WTC11 (cell line): ENCODE measurements at regions not wholly inside any gene's neighbourhood (a gene's known extent, or its start where the extent isn't known, plus 50 kb on each side); places are given as distances from the start of the nearest gene placed in this dataset.
A peak's percentile ranks its signal among the peaks of the same experiment; 100 is the strongest.

Experiments
- ATAC-seq: fragments of 200-7000 bp; cut with Tn5 transposase; 2 replicates; pipeline ENCODE4 v1.10.0; 2021; ENCODE audit warnings: mild to moderate bottlenecking, moderate library complexity
- CTCF ChIA-PET: fragments of 300-600 bp; sonication (Branson Sonifier 250); formaldehyde crosslinking; loops from one replicate; lab custom pipeline; 2021; ENCODE audit warnings: antibody characterized with exemption; lab: Charles Lee
- POLR2A ChIA-PET: fragments of 350-600 bp; sonication (Branson Sonifier 250); formaldehyde crosslinking; loops from one replicate; lab custom pipeline; 2021; ENCODE audit warnings: antibody characterized with exemption; lab: Charles Lee
- DNase-seq: peaks from one replicate; pipeline ENCODE4 v3.0.0; 2021; ENCODE audit warnings: low spot score
- H3K27ac Mint-ChIP-seq: 2 replicates; pipeline ENCODE4 v1.8.0; 2021; ENCODE audit warnings: mixed read lengths
- H3K27me3 Mint-ChIP-seq: 2 replicates; pipeline ENCODE4 v1.8.0; 2021; ENCODE audit warnings: low read depth, mild to moderate bottlenecking, moderate library complexity, mixed read lengths
- H3K36me3 Mint-ChIP-seq: 2 replicates; pipeline ENCODE4 v1.8.0; 2021; ENCODE audit warnings: mixed read lengths
- H3K4me1 Mint-ChIP-seq: 2 replicates; pipeline ENCODE4 v1.8.0; 2022; ENCODE audit warnings: mixed read lengths
- H3K4me3 Mint-ChIP-seq: 2 replicates; pipeline ENCODE4 v1.8.0; 2021; ENCODE audit warnings: mild to moderate bottlenecking, moderate library complexity, mixed read lengths
- H3K9me3 Mint-ChIP-seq: 2 replicates; pipeline ENCODE4 v1.8.0; 2021; ENCODE audit warnings: mixed read lengths
- EMX1 ChIP-seq: fragments of 250-450 bp; sonication (Bioruptor Pico); IDR thresholded peaks from 2 replicates; pipeline ENCODE4 v1.8.0; 2021; ENCODE audit warnings: mild to moderate bottlenecking
- ESRRA ChIP-seq: sonication (generic); formaldehyde crosslinking; IDR thresholded peaks from 2 replicates; pipeline ENCODE4 v1.8.1; 2022; ENCODE audit warnings: mild to moderate bottlenecking, missing genetic modification reagents, borderline replicate concordance
- ETV6 ChIP-seq: sonication (generic); formaldehyde crosslinking; IDR thresholded peaks from 2 replicates; pipeline ENCODE4 v1.8.1; 2022; ENCODE audit warnings: mild to moderate bottlenecking, missing genetic modification reagents
- GABPB1 ChIP-seq: sonication (generic); formaldehyde crosslinking; IDR thresholded peaks from 2 replicates; pipeline ENCODE4 v1.8.1; 2023; ENCODE audit warnings: mild to moderate bottlenecking, missing genetic modification reagents
- KAT7 ChIP-seq: sonication (generic); formaldehyde crosslinking; IDR thresholded peaks from 2 replicates; pipeline ENCODE4 v1.8.1; 2023; ENCODE audit warnings: missing genetic modification reagents, mild to moderate bottlenecking, borderline replicate concordance
- NFATC4 ChIP-seq: fragments of 250-450 bp; sonication (Bioruptor Pico); IDR thresholded peaks from 2 replicates; pipeline ENCODE4 v1.9.0; 2021; ENCODE audit warnings: mild to moderate bottlenecking
- NR1H2 ChIP-seq: sonication (generic); formaldehyde crosslinking; IDR thresholded peaks from 2 replicates; pipeline ENCODE4 v1.9.0; 2021; ENCODE audit warnings: mild to moderate bottlenecking, moderate library complexity, missing genetic modification reagents
- OVOL2 ChIP-seq: fragments of 250-450 bp; sonication (Bioruptor Pico); IDR thresholded peaks from 2 replicates; pipeline ENCODE4 v1.9.0; 2021; ENCODE audit warnings: mild to moderate bottlenecking, borderline replicate concordance
- PRRX2 ChIP-seq: fragments of 250-450 bp; sonication (Bioruptor Pico); IDR thresholded peaks from 2 replicates; pipeline ENCODE4 v1.8.0; 2021; ENCODE audit warnings: mild to moderate bottlenecking
- SMAD3 ChIP-seq: sonication (generic); formaldehyde crosslinking; IDR thresholded peaks from 2 replicates; pipeline ENCODE4 v1.8.0; 2022; ENCODE audit warnings: missing genetic modification reagents, mild to moderate bottlenecking, borderline replicate concordance
- SP1 ChIP-seq: sonication (generic); formaldehyde crosslinking; conservative IDR thresholded peaks from 2 replicates; pipeline ENCODE4 v1.8.1; 2022; ENCODE audit warnings: missing genetic modification reagents
- ZNF263 ChIP-seq: sonication (generic); formaldehyde crosslinking; IDR thresholded peaks from 2 replicates; pipeline ENCODE4 v1.8.1; 2022; ENCODE audit warnings: low read depth, mild to moderate bottlenecking, moderate library complexity, missing genetic modification reagents
- TF ChIP-seq, protein P1 (sequence below): sonication (generic); formaldehyde crosslinking; IDR thresholded peaks from 2 replicates; pipeline ENCODE4 v1.8.0; 2023; ENCODE audit warnings: missing genetic modification reagents, mild to moderate bottlenecking, borderline replicate concordance
- TF ChIP-seq, protein P2 (sequence below): sonication (generic); formaldehyde crosslinking; IDR thresholded peaks from 2 replicates; pipeline ENCODE4 v1.8.1; 2023; ENCODE audit warnings: mild to moderate bottlenecking, missing genetic modification reagents, moderate library complexity
- TF ChIP-seq, protein P3 (sequence below): fragments of 250-450 bp; sonication (Bioruptor Pico); IDR thresholded peaks from 2 replicates; pipeline ENCODE4 v1.8.0; 2021; ENCODE audit warnings: mild to moderate bottlenecking
- TF ChIP-seq, protein P4 (sequence below): sonication (generic); formaldehyde crosslinking; IDR thresholded peaks from 2 replicates; pipeline ENCODE4 v1.8.1; 2023; ENCODE audit warnings: mild to moderate bottlenecking, missing genetic modification reagents
- TF ChIP-seq, protein P5 (sequence below): sonication (generic); formaldehyde crosslinking; conservative IDR thresholded peaks from 2 replicates; pipeline ENCODE4 v1.8.1; 2023; ENCODE audit warnings: mild to moderate bottlenecking, low read depth, missing genetic modification reagents, moderate library complexity
- TF ChIP-seq, protein P6 (sequence below): sonication (generic); formaldehyde crosslinking; IDR thresholded peaks from 2 replicates; pipeline ENCODE4 v1.8.1; 2023; ENCODE audit warnings: mild to moderate bottlenecking, moderate library complexity, missing genetic modification reagents
- TF ChIP-seq, protein P7 (sequence below): sonication (generic); formaldehyde crosslinking; IDR thresholded peaks from 2 replicates; pipeline ENCODE4 v1.8.0; 2022; ENCODE audit warnings: mild to moderate bottlenecking, missing genetic modification reagents
- TF ChIP-seq, protein P8 (sequence below): sonication (generic); formaldehyde crosslinking; IDR thresholded peaks from 2 replicates; pipeline ENCODE4 v1.8.1; 2022; ENCODE audit warnings: mild to moderate bottlenecking, missing genetic modification reagents, moderate library complexity, borderline replicate concordance

DNA sequence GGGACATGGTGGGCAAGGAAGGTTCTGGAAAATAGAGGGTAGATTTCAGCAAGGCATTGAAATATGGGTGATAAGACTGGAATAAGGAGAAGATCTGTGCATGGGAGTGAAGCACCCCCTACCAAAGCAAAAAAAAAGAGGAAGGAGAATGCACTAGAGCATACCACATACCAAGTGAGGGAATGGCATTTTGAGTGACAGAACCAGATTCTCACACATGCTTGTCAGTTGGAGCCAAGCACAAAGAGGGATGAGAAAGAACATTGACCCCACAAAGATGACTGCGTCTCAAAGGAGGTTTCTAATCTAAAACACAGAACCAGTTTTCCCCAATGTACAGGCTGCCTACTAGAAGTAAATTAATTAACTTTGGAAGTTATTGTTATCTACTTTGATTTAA lies 140.3 kb upstream of the SMAD1 start:
- no peak overlapping the region for H3K27ac Mint-ChIP-seq
- DNase-seq (no peak), ATAC-seq (no peak)
- no peaks in the 10 kb centered on the region for H3K9me3 Mint-ChIP-seq
- ChIA-PET CTCF (no interaction called here), POLR2A (no interaction called here)
- no peak overlapping the region for H3K4me3 Mint-ChIP-seq
- peaks cover 17% of the 10 kb centered on the region for H3K4me1 Mint-ChIP-seq
- H3K36me3 Mint-ChIP-seq, result no peaks in the 10 kb centered on the region
- H3K27me3 Mint-ChIP-seq, result no peaks in the 10 kb centered on the region
- TF ChIP-seq ZNF263 (CRISPR knock-in tag) (no peak), OVOL2 (CRISPR knock-in tag) (no peak), KAT7 (CRISPR knock-in tag) (no peak), ETV6 (CRISPR knock-in tag) (no peak), PRRX2 (CRISPR knock-in tag) (no peak)
- TF ChIP-seq, protein P1, sequence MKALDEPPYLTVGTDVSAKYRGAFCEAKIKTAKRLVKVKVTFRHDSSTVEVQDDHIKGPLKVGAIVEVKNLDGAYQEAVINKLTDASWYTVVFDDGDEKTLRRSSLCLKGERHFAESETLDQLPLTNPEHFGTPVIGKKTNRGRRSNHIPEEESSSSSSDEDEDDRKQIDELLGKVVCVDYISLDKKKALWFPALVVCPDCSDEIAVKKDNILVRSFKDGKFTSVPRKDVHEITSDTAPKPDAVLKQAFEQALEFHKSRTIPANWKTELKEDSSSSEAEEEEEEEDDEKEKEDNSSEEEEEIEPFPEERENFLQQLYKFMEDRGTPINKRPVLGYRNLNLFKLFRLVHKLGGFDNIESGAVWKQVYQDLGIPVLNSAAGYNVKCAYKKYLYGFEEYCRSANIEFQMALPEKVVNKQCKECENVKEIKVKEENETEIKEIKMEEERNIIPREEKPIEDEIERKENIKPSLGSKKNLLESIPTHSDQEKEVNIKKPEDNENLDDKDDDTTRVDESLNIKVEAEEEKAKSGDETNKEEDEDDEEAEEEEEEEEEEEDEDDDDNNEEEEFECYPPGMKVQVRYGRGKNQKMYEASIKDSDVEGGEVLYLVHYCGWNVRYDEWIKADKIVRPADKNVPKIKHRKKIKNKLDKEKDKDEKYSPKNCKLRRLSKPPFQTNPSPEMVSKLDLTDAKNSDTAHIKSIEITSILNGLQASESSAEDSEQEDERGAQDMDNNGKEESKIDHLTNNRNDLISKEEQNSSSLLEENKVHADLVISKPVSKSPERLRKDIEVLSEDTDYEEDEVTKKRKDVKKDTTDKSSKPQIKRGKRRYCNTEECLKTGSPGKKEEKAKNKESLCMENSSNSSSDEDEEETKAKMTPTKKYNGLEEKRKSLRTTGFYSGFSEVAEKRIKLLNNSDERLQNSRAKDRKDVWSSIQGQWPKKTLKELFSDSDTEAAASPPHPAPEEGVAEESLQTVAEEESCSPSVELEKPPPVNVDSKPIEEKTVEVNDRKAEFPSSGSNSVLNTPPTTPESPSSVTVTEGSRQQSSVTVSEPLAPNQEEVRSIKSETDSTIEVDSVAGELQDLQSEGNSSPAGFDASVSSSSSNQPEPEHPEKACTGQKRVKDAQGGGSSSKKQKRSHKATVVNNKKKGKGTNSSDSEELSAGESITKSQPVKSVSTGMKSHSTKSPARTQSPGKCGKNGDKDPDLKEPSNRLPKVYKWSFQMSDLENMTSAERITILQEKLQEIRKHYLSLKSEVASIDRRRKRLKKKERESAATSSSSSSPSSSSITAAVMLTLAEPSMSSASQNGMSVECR (CRISPR knock-in tag), result no peak
- TF ChIP-seq, protein P2, sequence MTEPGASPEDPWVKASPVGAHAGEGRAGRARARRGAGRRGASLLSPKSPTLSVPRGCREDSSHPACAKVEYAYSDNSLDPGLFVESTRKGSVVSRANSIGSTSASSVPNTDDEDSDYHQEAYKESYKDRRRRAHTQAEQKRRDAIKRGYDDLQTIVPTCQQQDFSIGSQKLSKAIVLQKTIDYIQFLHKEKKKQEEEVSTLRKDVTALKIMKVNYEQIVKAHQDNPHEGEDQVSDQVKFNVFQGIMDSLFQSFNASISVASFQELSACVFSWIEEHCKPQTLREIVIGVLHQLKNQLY (CRISPR knock-in tag), result no peak

DNA sequence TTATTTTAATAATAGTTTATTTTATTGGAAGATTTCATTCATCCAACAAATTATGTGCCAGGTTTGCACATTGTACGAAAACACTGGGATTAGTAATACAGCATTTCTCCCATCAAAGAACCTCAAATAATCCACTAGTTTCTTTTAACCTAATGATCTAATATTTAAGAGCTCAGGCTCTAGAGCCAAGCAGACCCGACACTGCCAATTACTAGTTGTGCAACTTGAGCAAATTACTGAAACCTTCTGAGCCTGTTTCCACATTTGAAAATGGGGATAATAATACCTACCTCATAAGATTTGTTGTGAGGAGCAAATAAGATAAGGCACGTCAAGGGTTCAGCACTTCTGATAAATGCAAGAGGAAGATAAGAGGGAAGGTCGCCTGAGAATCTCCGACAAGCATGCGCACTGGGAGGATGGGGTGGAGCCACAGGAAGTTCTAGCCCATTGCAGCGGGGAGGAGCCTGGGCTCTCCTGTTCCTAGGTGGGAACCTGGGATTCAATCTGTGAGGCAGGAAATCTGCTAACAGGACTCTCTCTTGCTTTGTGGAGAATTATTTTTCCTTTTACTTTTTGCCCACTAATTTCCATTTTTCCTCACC lies 141.5 kb upstream of the SMAD1 start:
- CTCF ChIA-PET, result no interaction called here
- TF ChIP-seq SMAD3 (CRISPR knock-in tag), result no peak
- TF ChIP-seq NR1H2 (CRISPR knock-in tag), result no peak
- TF ChIP-seq, protein P3, sequence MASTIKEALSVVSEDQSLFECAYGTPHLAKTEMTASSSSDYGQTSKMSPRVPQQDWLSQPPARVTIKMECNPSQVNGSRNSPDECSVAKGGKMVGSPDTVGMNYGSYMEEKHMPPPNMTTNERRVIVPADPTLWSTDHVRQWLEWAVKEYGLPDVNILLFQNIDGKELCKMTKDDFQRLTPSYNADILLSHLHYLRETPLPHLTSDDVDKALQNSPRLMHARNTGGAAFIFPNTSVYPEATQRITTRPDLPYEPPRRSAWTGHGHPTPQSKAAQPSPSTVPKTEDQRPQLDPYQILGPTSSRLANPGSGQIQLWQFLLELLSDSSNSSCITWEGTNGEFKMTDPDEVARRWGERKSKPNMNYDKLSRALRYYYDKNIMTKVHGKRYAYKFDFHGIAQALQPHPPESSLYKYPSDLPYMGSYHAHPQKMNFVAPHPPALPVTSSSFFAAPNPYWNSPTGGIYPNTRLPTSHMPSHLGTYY (CRISPR knock-in tag), result no peak
- TF ChIP-seq, protein P4, sequence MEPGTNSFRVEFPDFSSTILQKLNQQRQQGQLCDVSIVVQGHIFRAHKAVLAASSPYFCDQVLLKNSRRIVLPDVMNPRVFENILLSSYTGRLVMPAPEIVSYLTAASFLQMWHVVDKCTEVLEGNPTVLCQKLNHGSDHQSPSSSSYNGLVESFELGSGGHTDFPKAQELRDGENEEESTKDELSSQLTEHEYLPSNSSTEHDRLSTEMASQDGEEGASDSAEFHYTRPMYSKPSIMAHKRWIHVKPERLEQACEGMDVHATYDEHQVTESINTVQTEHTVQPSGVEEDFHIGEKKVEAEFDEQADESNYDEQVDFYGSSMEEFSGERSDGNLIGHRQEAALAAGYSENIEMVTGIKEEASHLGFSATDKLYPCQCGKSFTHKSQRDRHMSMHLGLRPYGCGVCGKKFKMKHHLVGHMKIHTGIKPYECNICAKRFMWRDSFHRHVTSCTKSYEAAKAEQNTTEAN, result no peak
- TF ChIP-seq, protein P5, sequence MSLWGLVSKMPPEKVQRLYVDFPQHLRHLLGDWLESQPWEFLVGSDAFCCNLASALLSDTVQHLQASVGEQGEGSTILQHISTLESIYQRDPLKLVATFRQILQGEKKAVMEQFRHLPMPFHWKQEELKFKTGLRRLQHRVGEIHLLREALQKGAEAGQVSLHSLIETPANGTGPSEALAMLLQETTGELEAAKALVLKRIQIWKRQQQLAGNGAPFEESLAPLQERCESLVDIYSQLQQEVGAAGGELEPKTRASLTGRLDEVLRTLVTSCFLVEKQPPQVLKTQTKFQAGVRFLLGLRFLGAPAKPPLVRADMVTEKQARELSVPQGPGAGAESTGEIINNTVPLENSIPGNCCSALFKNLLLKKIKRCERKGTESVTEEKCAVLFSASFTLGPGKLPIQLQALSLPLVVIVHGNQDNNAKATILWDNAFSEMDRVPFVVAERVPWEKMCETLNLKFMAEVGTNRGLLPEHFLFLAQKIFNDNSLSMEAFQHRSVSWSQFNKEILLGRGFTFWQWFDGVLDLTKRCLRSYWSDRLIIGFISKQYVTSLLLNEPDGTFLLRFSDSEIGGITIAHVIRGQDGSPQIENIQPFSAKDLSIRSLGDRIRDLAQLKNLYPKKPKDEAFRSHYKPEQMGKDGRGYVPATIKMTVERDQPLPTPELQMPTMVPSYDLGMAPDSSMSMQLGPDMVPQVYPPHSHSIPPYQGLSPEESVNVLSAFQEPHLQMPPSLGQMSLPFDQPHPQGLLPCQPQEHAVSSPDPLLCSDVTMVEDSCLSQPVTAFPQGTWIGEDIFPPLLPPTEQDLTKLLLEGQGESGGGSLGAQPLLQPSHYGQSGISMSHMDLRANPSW (CRISPR knock-in tag), result no peak
- no peak for TF ChIP-seq SP1 (CRISPR knock-in tag)
- TF ChIP-seq, protein P6, sequence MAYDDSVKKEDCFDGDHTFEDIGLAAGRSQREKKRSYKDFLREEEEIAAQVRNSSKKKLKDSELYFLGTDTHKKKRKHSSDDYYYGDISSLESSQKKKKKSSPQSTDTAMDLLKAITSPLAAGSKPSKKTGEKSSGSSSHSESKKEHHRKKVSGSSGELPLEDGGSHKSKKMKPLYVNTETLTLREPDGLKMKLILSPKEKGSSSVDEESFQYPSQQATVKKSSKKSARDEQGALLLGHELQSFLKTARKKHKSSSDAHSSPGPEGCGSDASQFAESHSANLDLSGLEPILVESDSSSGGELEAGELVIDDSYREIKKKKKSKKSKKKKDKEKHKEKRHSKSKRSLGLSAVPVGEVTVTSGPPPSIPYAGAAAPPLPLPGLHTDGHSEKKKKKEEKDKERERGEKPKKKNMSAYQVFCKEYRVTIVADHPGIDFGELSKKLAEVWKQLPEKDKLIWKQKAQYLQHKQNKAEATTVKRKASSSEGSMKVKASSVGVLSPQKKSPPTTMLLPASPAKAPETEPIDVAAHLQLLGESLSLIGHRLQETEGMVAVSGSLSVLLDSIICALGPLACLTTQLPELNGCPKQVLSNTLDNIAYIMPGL, result no peak
- TF ChIP-seq, protein P7, sequence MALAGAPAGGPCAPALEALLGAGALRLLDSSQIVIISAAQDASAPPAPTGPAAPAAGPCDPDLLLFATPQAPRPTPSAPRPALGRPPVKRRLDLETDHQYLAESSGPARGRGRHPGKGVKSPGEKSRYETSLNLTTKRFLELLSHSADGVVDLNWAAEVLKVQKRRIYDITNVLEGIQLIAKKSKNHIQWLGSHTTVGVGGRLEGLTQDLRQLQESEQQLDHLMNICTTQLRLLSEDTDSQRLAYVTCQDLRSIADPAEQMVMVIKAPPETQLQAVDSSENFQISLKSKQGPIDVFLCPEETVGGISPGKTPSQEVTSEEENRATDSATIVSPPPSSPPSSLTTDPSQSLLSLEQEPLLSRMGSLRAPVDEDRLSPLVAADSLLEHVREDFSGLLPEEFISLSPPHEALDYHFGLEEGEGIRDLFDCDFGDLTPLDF (CRISPR knock-in tag), result no peak
- no peak for TF ChIP-seq NFATC4 (CRISPR knock-in tag)
- no peak for TF ChIP-seq EMX1 (CRISPR knock-in tag)
- no peak for TF ChIP-seq ESRRA (CRISPR knock-in tag)
- TF ChIP-seq GABPB1 (CRISPR knock-in tag), result no peak
- TF ChIP-seq, protein P8, sequence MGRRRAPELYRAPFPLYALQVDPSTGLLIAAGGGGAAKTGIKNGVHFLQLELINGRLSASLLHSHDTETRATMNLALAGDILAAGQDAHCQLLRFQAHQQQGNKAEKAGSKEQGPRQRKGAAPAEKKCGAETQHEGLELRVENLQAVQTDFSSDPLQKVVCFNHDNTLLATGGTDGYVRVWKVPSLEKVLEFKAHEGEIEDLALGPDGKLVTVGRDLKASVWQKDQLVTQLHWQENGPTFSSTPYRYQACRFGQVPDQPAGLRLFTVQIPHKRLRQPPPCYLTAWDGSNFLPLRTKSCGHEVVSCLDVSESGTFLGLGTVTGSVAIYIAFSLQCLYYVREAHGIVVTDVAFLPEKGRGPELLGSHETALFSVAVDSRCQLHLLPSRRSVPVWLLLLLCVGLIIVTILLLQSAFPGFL (CRISPR knock-in tag), result no peak
- H3K36me3 Mint-ChIP-seq, result no peaks in the 10 kb centered on the region
- ATAC-seq (peak; percentile 96), DNase-seq (peak; percentile 51)
- H3K4me3 Mint-ChIP-seq, result no peak overlapping the region
- H3K27ac Mint-ChIP-seq, result no peak overlapping the region
- POLR2A ChIA-PET, result no interaction called here
- no peaks in the 10 kb centered on the region for H3K9me3 Mint-ChIP-seq
- H3K4me1 Mint-ChIP-seq, result peaks cover 17% of the 10 kb centered on the region
- H3K27me3 Mint-ChIP-seq, result no peaks in the 10 kb centered on the region
